MV-4-11 (cell line): ENCODE measurements at regions not wholly inside any gene's neighbourhood (a gene's known extent, or its start where the extent isn't known, plus 50 kb on each side); places are given as distances from the start of the nearest gene placed in this dataset.

Source experiments
- DNase-seq: peaks from one replicate; lab custom pipeline; 2025; lab: John Stamatoyannopoulos, UW

DNA sequence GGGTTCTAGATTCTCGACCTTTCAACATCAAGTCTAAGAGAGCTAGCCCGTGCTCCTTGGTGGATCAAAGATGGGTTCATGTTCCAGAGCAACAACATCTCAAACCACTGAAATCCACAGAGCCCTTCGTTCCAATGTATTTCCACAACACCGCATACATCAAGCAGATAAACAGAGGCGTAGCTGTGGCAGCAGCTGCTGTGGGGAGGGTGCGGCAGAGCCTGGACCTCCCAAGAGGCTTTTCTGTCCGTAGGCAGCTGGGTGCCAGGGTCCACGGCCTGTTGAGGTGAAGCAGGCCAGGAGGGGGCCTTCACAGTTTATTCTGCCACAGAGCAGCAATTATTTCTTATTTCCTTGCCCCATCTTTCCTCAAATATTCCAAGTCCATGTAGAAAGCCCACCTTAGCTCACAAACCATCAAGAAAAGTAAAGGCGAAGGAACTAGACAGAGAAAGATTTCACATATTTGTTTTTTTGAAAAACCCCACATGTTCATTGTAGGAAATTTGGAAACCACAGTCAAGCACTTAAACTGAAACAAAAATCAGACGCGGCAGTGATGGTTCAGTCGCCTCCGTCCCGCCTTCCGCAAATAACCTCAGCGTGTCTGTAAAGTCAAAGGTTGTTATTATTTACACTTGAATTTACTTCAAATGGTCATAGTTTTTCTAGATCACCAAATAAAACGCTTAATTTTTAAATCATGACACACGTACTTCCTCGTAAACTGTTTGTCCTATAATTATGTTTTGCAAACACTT is 144.6 kb upstream of the FOXF1 start:
- no peak for DNase-seq

DNA sequence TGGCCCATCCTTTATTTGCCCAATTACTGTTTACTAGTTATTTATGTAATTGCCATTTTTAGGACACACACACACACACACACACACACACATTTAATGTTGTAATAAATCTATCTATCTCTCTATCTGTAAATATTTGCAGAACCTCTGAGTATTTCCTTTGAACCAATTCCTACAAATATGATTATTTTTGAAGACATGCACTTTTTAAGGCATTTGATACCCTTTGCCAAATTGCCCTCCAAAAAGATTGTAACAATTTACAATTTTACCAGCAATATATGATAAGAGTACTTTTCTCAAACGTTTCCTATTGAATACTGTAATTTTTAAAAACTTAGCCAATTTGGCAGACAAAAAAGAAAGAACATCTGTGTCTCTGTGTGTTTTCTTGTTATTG is 143.8 kb upstream of the FOXF1 start:
- no peak for DNase-seq

DNA sequence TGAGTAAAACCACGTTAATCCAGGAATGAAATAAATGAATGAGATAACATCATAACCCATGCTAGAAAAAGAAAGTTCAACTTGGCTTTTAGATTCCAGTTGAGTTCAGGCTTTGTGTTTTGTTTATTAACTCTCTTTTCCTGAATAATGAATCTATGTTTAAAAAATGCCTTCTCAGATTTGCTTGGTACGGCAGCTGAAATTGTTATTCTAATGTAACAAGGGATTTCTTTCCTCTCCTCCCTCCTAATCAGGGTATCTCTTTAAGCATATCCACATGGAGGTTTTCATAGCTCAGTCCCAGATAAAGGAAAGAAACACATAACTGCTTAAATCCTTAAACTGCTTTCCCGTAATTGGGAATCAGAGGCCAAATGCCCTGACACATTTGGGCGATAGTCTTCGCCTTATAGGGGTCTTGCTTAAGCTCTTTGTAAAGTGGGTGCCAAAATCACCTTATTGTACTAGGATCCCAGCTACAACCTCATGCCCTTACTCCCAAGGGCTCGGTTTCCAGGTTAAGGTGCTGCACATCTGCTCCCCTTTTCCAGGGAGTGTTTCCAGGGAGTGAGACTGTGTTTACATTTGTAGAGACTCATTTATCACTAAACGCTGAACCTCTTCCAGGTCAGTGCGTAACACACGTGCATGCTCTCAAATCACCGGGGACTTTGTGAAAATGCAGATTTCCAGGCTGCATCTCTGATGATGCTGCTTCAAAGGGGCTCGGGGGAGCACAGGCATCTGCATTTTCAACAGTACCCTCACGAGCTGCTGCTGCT is 142.8 kb upstream of the FOXF1 start:
- DNase-seq = no peak

DNA sequence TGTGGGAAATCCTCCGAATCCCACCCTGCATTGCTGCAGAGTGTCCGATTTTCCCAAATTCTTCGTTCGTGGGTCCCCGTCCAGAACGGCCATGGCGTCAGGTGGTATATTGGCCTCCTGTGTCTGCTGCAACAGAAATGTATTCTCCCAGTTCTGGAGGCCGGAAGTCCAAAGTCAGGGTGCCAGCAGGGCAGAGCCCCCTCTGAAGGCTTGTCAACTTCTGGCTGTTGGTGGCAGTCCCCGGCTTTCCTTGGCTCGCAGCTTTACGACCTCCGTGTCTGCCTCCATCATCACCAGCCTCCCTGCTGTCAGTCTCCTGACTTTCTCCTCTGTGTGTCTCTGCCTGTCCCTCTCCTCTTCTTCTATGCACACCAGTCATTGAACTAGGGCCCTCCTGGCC is 142.1 kb upstream of the FOXF1 start:
- DNase-seq = no peak

DNA sequence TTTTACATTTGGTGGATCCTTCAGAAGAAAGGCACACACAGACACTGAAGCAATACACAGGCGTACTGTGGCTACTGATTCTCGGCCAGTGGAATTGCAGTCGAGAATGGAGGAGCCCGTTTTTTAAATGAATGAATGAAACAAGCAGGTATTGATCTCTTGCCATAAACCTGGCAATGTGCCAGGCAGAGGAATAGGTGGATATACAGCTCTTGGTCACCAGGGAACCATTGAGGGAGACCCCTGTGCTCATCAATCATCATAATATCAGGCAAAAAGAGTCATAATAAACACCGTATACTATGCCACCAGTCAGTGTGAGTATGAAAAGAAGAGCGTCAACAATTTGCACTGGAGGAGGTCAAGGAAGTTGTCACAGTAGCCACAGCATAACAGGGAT is 140.3 kb upstream of the FOXF1 start:
- no peak for DNase-seq

DNA sequence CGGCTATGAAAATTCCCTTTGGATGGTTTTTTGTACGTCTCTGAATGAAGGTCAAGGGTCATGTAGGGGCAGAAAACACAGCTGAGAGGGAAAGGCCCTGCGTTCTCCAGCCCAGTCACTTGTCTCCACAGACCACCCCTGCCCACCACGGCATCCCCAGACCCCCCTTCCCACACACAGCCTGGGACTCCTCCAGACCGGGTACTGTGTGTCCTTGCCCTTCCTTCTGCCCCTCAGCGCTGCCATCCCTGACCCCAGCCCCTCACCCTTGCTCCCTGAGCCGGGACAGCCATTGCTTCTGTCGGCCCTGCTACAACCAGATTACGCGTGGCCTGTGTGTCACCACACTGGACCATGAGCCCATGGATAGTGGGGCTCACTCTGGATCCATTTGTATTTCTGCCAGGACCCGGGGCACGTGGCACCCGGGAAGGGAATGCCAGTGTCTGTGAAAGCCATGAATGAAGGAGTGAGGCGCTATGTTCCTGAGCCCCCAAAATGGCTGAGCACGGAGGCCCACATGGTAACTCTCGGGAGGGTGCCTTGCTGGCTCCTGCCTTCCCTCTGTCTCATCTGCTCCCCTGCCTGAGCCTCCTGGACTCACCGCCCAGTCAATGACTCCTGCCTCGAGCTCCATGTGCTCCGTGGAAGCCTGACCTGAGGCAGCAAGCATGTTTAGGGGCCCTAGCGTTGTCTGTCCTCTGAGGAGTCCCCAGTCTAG is 139.1 kb upstream of the FOXF1 start:
- no peak for DNase-seq

DNA sequence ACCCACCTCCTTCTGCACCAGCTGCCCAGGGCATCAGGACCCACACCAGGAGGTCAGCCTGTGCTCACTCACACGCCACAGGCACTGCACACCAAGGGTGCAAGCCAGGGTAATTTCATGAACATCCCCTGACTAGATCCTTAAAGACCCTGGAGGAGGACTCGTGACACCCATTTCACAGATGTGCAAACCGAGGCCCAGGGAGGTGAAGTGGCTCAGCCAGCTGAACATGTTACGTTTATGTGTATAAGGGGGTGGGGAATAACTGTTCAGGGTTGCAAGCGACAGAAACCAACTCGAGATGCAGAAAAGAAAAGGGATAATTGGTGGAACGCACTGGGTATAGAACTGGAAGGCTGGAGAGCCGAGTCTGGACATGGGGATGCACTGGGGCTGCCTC is 138.1 kb upstream of the FOXF1 start:
- no peak for DNase-seq

DNA sequence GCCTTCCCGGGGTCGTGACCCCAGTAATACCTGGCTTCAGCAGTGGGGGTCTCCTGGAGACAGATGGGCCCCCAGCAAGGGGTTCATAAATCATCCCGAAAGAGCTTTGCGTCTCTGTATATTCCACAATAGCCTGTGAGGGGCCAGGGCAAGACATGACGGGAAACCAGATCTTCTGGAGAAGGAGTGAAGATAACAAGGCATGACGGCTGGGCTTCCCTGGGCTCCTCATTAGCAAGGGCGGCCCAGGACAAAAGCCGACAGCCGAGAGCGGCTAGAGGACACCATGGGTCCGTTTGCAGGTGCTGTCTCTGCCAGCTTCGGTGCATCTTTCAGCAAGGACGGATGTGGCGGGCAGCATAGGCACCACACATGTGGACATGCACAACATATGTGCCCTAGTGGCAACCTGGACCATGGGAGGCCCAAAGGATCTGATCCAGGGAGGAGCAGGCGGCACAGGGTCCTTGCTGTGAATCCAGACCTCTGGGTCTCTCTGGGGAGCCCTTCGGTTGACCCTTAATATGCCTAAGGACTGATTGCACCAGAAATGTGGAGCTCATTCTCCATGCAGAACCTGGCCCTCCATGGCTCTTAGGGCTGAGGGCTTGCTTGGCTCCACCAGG is 136.9 kb upstream of the FOXF1 start:
- no peak for DNase-seq

DNA sequence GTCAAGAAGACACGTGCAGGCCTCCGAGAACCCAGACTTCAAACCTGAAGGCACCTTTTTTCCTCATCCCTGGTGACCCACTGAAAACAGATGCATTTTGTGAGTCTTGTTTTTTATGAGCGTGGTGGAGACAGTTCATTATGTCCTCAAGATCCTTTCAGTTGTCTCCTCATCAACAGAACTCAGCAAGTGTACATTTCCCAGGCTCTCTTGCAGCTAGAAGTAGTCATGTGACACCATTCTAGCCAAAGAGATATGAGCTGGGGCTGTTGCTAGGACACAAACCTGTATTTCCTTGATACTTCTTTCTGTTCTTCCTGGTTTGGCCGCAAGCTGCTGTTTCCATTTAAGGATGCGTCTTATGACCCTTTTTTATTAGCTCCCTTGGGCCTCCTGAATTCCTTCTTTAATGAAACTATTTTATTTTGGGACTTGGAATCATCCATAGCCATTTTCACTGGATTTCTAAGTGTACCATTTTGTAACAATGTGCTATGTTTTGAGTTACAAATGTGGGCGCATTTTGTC is 135.7 kb upstream of the FOXF1 start:
- no peak for DNase-seq

DNA sequence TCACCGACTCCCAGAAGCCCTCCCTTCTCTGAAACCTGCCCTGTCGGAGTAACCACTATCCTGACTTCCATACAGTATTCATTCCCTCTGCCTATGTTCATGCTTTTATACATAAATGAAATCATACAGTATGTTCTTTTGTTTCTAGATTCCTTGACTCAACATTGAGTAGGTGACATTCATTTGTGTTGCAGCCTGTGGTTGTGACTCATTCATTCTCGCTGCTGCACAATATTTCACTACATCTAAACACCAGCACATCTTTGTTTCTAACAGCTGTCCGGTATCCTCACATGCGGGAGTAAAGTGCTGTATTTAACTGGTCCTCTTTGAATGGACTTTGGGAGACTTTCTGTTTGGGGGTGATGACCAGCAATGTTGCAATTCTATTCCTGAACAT is 135.0 kb upstream of the FOXF1 start:
- no peak for DNase-seq

DNA sequence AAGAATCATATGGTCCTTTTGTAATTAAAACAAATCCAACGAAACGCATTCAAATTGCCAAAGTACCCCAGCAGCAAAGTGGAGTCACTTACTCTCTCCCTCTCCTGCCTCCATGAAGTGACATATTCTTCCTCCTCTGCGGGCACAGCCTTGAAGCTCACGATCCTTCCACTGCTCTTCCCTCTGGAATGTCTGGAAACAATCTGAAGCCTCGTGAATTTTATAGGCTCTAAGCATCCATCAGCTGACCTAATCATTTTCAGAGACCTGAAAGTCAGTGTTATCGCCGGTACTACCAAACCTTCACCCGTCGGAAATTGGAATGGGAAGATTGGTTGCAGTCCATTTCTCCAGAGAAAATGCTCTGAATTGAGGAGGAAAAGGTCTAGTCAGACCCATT is 134.5 kb upstream of the FOXF1 start:
- no peak for DNase-seq

DNA sequence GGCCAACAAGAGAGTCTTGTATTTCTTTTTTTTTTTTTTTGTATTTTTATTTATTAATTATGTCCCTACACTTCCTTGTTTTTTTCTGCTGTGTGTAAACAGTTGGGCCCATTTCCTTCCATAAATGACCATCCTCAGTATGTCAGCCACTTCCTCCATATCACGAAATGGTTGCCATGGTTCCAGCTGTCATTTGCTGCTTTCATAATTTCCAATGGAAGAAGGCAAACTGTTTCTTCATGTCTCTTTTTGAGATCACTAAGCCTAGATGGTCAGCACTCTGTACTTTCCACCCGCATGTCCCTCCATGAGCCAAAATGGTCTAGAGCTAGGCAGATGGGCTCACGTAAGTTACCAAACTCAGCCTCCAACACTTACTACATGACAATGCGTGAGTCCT is 133.5 kb upstream of the FOXF1 start:
- peak; percentile 39 for DNase-seq

DNA sequence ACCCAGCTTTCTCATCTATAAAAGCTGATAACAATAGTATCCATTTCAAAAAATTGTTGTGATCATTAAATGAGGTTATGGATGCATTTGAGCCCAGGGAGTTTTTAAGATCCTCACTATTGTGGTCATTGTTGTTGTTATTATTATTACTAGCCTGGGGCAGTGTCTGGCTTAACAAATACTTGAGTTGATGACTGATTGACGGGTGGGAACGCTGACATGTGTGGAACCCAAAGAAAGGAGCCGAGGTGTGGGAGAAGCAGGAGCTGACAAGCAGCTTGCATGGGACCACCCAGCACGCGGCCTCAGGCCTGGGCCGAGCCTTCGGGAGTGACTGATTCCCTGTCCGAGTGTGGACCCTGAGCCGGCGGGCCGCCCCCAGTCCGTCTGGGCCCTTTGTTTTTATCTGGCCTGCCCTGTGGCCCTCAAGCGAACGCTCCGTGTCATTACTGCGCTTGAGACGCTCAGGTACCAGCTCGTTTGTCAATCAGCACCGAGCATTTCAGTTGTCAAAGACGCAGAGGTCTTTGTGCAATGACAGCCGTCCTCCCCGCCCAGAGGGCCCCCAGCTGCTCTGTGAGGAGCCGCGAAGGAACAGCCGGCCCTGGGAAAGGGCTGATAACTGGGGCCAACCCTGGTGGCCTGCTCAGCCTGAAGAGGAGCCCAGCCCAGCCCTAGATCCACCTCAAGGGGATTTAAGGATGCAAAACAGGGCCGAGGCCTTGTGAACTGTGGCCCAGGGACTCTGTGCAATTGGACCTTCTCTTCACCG is 132.9 kb upstream of the FOXF1 start:
- DNase-seq = no peak

DNA sequence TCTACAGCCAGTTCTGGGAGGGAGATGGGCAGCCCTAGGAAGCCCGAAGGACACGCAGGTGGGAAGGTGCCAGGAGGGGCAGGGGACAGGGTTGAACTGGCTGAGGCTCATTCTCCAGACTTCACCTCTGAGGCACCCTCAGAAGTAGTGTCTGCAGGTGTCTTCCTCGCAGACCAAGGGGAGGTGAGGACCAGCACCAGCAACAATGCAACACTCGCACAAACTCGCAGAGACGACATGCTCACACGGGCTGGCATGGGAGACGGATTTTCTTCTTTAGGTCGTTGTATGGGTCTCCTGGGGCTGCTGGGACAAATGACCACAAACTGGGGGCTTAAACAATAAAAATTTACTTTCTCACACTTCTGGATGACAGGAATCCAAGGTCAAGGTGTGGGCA is 132.2 kb upstream of the FOXF1 start:
- no peak for DNase-seq

DNA sequence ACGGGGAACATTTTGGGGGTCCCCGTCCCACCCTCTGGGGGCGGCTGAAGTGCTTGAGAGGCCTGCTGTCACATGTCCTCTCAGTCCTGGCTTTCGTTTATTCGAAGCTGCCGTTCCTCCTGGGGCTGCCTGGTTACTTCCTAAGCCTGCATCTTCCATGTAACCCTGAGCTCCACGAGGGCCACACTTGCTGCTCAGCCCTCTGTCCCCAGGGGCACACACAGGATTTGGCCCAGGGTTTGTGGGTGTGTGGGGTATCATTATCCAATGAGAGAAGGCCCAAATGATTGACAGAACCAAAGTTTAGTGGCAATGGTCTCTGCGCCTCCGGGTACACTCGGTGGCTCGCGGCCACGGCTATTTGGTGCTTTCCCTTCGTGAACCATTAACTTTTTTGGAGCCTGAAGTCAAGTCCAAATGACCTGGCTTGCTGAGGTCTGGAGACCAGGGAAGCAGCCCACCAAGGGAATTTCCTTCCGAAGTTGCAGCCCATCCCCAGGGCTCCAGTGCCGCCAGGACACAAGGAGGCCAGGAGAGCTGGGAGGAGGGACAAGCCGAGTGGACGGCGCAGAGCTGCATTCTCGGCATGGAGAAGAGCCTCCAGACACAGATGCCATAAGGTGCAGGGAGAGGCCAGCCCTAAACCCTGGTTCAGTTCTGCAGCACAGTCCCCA is 131.4 kb upstream of the FOXF1 start:
- no peak for DNase-seq

DNA sequence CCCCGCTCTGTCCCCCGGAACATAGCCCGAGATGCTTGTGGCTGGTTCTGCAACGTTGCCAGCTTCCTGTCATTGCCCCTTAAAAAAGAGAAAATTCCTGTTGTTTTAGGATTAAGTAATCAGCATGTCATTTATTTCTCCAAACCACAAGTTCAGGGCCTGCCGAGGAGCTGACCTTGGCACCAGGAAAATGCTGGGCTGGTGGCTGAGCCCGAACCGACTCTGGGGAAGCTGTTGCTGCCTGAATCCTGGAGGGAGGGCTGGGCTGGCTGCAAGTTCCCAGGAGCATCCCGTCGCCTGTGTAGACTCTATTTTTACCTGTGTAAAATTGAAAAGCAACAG is 130.9 kb upstream of the FOXF1 start:
- no peak for DNase-seq

DNA sequence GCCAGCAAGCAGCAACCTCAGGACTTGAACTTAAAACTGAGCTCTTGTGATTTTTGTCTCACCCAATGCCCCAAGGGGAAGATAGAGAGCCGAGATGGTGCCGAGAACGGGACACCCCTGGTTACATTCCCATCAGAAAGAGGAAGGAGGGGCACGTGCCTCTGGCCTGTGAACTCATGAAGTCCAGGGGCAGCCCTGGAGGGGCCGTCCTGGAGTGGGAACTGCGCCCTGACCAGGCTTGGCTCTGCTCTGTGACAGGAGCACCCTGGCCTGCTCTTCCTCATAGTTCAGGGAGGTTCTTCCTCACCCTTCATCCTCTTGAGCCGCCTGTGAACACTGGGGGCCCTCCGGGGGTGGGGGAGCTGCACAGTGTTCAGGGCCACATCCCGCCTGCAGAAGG is 130.3 kb upstream of the FOXF1 start:
- peak; percentile 11 for DNase-seq

DNA sequence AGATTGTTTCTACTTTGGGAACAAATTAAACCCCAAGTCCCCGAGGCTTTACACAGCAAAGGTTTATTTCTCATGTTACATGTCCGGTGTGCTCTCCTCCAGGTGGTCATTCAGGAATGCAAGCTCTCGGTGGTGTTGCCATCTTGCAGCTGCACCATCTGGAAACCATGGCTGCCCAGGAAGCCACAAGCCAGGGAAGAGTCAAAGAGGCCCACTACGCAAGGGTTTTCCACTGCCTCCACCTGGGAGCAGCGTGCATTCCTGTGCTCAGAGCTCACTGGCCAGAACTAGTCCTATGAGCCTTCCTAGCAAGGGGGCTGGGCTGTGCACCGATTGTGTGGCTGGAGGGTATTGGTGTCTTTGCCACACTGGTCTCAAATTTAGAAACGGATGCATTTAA is 128.8 kb upstream of the FOXF1 start:
- no peak for DNase-seq

DNA sequence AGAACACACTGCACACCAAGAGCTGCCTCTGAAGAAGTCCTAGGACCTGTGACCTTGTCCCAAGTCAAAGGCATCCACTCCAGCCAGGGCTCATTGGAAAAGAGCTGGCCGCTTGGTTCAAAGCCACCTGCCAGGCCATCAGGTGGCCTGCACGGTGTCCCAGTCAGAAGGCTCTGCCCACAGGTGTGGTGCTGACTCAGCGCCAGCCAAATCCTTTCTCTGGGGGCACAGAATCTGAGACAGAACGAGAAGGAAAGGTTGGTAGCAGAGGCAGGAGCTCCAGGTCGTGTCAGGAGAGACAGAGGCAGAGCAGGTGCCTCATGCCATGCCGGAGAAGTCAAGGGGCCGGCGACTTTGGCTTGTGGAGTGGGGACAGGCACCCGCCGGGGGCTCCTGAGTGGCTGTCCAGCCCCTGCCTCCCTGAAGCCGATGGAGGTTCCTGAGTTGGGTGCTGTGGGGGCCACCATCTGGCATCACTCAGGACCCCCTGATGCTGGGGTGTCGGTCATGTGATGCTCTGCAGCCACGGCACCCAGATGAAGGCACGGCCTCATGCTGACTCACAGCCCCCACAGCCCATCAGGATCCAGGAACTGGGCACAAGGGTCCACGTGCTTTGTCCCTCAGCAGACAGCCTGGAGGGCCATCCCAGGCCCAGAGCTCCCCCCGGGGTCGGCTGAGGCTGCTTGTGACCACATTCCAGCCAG is 128.1 kb upstream of the FOXF1 start:
- no peak for DNase-seq

DNA sequence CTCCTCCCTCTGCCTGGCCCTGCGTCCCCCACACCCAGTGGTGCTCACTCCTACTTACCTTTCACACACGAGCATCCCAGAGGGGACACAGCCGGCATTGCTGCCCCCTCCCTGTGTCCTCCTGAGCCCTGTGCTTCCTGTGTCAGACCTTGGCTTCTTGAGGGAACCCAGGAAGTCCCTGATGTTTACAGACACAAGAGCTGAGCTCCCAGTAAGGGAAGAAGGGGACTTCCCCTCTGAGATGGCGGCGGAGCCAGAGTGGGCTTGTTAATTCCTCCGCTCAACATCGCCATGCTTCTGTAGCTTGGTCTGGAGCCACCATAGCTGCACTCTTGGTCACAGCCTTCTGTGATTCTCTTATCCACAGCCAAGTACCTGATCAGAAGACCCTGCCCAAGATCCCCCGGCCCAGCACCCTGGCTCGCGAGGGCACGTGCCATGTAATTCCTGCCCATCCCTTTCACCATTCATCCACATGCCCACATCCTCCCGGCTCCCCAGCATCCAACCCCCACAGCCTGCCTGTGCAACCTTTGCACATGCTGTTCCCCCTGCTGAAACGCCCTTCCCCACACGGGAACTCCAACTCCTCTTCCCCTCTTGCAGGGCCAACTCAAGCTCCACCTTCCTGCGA is 127.4 kb upstream of the FOXF1 start:
- DNase-seq = no peak
